SK-N-SH treated with all-trans-retinoic acid at 6 μM for 48 hours (cell line): ENCODE measurements at regions not wholly inside any gene's neighbourhood (a gene's known extent, or its start where the extent isn't known, plus 50 kb on each side); places are given as distances from the start of the nearest gene placed in this dataset.

Experiments used
- ATAC-seq: fragments of 200-7000 bp; cut with Tn5 transposase; 3 replicates; pipeline ENCODE4 v1.9.1; 2020; ENCODE audit warnings: mild to moderate bottlenecking, moderate library complexity
- ARNTL ChIP-seq: fragments of 450-650 bp; formaldehyde crosslinking; IDR thresholded peaks from 2 replicates; pipeline ENCODE4 v1.5.0; 2020; ENCODE audit warnings: low read depth, mild to moderate bottlenecking, moderate library complexity, borderline replicate concordance
- BACH2 ChIP-seq: fragments of 250-450 bp; sonication (Bioruptor Pico); IDR thresholded peaks from 2 replicates; pipeline ENCODE4 v1.9.0; 2021; ENCODE audit warnings: mild to moderate bottlenecking, borderline replicate concordance
- CSDC2 ChIP-seq: fragments of 250-450 bp; sonication (Bioruptor Pico); IDR thresholded peaks from 2 replicates; pipeline ENCODE4 v1.5.0; 2020; ENCODE audit warnings: mild to moderate bottlenecking, moderate library complexity
- ESRRG ChIP-seq: fragments of 250-450 bp; sonication (Bioruptor Pico); IDR thresholded peaks from 2 replicates; pipeline ENCODE4 v1.6.1; 2021; ENCODE audit warnings: mild to moderate bottlenecking
- GLIS3 ChIP-seq: fragments of 250-450 bp; sonication (Bioruptor Pico); IDR thresholded peaks from 2 replicates; pipeline ENCODE4 v1.5.0; 2020; ENCODE audit warnings: mild to moderate bottlenecking, moderate library complexity
- ISL1 ChIP-seq: fragments of 250-450 bp; sonication (Bioruptor Pico); IDR thresholded peaks from 2 replicates; pipeline ENCODE4 v2.1.2; 2022; ENCODE audit warnings: mild to moderate bottlenecking, moderate library complexity
- OSR1 ChIP-seq: fragments of 250-450 bp; sonication (Bioruptor Pico); IDR thresholded peaks from 2 replicates; pipeline ENCODE4 v1.8.0; 2022; ENCODE audit warnings: moderate library complexity, mild to moderate bottlenecking, inconsistent platforms
- PPARA ChIP-seq: fragments of 250-450 bp; sonication (Bioruptor Pico); IDR thresholded peaks from 2 replicates; pipeline ENCODE4 v1.5.0; 2020; ENCODE audit warnings: mild to moderate bottlenecking, borderline replicate concordance
- RARB ChIP-seq: fragments of 250-450 bp; sonication (Bioruptor Pico); IDR thresholded peaks from 2 replicates; pipeline ENCODE4 v1.8.0; 2021; ENCODE audit warnings: mild to moderate bottlenecking, moderate library complexity
- SNAI2 ChIP-seq: fragments of 250-450 bp; sonication (Bioruptor Pico); IDR thresholded peaks from 2 replicates; pipeline ENCODE4 v1.5.0; 2020; ENCODE audit warnings: mild to moderate bottlenecking, moderate library complexity
- TOX ChIP-seq: fragments of 250-450 bp; sonication (Bioruptor Pico); IDR thresholded peaks from 2 replicates; pipeline ENCODE4 v1.8.0; 2021; ENCODE audit warnings: mild to moderate bottlenecking, moderate library complexity, borderline replicate concordance
- ZC3H10 ChIP-seq: fragments of 250-450 bp; sonication (Bioruptor Pico); IDR thresholded peaks from 2 replicates; pipeline ENCODE4 v1.5.1; 2021; ENCODE audit warnings: mild to moderate bottlenecking, moderate library complexity
- ZFP3 ChIP-seq: fragments of 250-450 bp; sonication (Bioruptor Pico); IDR thresholded peaks from 2 replicates; pipeline ENCODE4 v1.5.0; 2020; ENCODE audit warnings: mild to moderate bottlenecking, moderate library complexity
- ZFP30 ChIP-seq: fragments of 450-650 bp; formaldehyde crosslinking; IDR thresholded peaks from 2 replicates; pipeline ENCODE4 v1.5.0; 2022; ENCODE audit warnings: mild to moderate bottlenecking, moderate library complexity
- ZNF565 ChIP-seq: fragments of 450-650 bp; formaldehyde crosslinking; conservative IDR thresholded peaks from 2 replicates; pipeline ENCODE4 v1.5.0; 2020; ENCODE audit warnings: low read depth, mild to moderate bottlenecking, moderate library complexity
- ZNF8 ChIP-seq: fragments of 450-650 bp; formaldehyde crosslinking; IDR thresholded peaks from 2 replicates; pipeline ENCODE4 v1.5.0; 2020; ENCODE audit warnings: mild to moderate bottlenecking, moderate library complexity
- TF ChIP-seq, protein P1 (sequence below): fragments of 250-450 bp; sonication (Bioruptor Pico); IDR thresholded peaks from 2 replicates; pipeline ENCODE4 v1.8.0; 2020; ENCODE audit warnings: mild to moderate bottlenecking, moderate library complexity, borderline replicate concordance
- TF ChIP-seq, protein P2 (sequence below): fragments of 250-450 bp; sonication (Bioruptor Pico); IDR thresholded peaks from 2 replicates; pipeline ENCODE4 v1.8.0; 2021; ENCODE audit warnings: low read depth, mild to moderate bottlenecking, moderate library complexity, borderline replicate concordance
- TF ChIP-seq, protein P3 (sequence below): fragments of 250-450 bp; sonication (Bioruptor Pico); IDR thresholded peaks from 2 replicates; pipeline ENCODE4 v1.5.1; 2020; ENCODE audit warnings: low read depth, mild to moderate bottlenecking, moderate library complexity
- TF ChIP-seq, protein P4 (sequence below): fragments of 250-450 bp; sonication (Bioruptor Pico); IDR thresholded peaks from 2 replicates; pipeline ENCODE4 v1.5.1; 2021; ENCODE audit warnings: mild to moderate bottlenecking, moderate library complexity

DNA sequence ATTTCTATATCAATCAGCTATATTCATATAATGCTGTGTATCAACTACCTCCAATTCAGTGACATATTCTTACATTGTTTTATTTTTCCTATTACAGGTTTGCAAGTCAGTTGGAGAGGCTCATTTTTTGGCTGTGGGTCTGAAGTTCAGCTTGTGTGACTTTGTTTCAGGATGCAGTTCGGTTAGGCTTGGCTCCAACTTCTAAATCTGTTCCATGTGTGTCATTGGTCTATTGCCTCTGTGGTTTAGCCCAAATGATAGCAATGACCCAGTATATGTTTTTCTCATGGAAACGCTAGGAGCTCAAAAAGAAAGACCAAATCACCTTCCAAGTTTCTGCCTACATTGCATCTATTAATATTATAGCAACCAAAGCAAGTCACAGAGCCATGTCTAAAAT, 848.6 kb upstream of the LRFN5 start:
- no peak for ATAC-seq
- TF ChIP-seq, protein P1, sequence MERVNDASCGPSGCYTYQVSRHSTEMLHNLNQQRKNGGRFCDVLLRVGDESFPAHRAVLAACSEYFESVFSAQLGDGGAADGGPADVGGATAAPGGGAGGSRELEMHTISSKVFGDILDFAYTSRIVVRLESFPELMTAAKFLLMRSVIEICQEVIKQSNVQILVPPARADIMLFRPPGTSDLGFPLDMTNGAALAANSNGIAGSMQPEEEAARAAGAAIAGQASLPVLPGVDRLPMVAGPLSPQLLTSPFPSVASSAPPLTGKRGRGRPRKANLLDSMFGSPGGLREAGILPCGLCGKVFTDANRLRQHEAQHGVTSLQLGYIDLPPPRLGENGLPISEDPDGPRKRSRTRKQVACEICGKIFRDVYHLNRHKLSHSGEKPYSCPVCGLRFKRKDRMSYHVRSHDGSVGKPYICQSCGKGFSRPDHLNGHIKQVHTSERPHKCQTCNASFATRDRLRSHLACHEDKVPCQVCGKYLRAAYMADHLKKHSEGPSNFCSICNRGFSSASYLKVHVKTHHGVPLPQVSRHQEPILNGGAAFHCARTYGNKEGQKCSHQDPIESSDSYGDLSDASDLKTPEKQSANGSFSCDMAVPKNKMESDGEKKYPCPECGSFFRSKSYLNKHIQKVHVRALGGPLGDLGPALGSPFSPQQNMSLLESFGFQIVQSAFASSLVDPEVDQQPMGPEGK (CRISPR knock-in tag), result no peak
- TF ChIP-seq, protein P2, sequence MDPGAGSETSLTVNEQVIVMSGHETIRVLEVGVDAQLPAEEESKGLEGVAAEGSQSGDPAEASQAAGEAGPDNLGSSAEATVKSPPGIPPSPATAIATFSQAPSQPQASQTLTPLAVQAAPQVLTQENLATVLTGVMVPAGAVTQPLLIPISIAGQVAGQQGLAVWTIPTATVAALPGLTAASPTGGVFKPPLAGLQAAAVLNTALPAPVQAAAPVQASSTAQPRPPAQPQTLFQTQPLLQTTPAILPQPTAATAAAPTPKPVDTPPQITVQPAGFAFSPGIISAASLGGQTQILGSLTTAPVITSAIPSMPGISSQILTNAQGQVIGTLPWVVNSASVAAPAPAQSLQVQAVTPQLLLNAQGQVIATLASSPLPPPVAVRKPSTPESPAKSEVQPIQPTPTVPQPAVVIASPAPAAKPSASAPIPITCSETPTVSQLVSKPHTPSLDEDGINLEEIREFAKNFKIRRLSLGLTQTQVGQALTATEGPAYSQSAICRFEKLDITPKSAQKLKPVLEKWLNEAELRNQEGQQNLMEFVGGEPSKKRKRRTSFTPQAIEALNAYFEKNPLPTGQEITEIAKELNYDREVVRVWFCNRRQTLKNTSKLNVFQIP (CRISPR knock-in tag), result no peak
- no peak for TF ChIP-seq ESRRG
- no peak for TF ChIP-seq CSDC2 (CRISPR knock-in tag)
- TF ChIP-seq RARB (CRISPR knock-in tag), result no peak
- TF ChIP-seq GLIS3 (CRISPR knock-in tag), result no peak
- no peak for TF ChIP-seq ISL1
- TF ChIP-seq ZFP30 (CRISPR knock-in tag), result no peak
- no peak for TF ChIP-seq ZFP3 (CRISPR knock-in tag)
- no peak for TF ChIP-seq ZNF8 (CRISPR knock-in tag)
- no peak for TF ChIP-seq TOX (CRISPR knock-in tag)
- TF ChIP-seq SNAI2 (CRISPR knock-in tag), result no peak

DNA sequence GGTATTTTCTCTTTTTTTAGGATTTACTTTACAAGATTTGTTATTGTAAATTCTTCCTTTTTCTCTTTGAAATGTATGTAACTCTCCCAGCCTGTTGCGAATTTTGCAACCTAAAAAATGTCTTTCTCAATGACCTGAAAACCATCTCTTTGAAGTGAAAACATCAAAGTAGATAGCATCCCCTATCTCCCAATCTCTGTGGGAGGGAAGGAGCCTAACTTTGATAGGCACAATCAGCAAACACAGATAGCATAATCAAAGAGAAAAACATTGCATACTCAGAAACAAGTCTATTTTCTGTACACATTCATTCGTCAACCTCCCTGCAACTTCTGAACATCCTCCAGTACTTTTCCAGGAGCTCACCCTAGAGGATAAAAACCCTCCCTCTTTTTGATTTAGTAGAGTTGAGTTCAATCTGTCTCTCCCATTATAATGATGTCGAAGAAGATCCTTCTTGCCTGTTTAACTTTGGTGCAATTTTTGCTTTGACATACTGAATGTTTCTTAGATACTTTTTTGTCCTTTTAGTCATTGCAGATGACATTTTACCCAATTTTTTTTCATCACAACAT, 849.2 kb upstream of the LRFN5 start:
- TF ChIP-seq ESRRG, result no peak
- TF ChIP-seq, protein P2 (CRISPR knock-in tag), result no peak
- no peak for TF ChIP-seq TOX (CRISPR knock-in tag)
- TF ChIP-seq, protein P3, sequence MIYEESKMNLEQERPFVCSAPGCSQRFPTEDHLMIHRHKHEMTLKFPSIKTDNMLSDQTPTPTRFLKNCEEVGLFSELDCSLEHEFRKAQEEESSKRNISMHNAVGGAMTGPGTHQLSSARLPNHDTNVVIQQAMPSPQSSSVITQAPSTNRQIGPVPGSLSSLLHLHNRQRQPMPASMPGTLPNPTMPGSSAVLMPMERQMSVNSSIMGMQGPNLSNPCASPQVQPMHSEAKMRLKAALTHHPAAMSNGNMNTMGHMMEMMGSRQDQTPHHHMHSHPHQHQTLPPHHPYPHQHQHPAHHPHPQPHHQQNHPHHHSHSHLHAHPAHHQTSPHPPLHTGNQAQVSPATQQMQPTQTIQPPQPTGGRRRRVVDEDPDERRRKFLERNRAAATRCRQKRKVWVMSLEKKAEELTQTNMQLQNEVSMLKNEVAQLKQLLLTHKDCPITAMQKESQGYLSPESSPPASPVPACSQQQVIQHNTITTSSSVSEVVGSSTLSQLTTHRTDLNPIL, result no peak
- no peak for TF ChIP-seq ZFP30 (CRISPR knock-in tag)
- no peak for TF ChIP-seq ISL1
- TF ChIP-seq ZNF565 (CRISPR knock-in tag), result no peak
- TF ChIP-seq BACH2 (CRISPR knock-in tag), result no peak
- TF ChIP-seq CSDC2 (CRISPR knock-in tag), result no peak
- no peak for TF ChIP-seq ARNTL
- no peak for TF ChIP-seq ZNF8 (CRISPR knock-in tag)
- TF ChIP-seq, protein P4, sequence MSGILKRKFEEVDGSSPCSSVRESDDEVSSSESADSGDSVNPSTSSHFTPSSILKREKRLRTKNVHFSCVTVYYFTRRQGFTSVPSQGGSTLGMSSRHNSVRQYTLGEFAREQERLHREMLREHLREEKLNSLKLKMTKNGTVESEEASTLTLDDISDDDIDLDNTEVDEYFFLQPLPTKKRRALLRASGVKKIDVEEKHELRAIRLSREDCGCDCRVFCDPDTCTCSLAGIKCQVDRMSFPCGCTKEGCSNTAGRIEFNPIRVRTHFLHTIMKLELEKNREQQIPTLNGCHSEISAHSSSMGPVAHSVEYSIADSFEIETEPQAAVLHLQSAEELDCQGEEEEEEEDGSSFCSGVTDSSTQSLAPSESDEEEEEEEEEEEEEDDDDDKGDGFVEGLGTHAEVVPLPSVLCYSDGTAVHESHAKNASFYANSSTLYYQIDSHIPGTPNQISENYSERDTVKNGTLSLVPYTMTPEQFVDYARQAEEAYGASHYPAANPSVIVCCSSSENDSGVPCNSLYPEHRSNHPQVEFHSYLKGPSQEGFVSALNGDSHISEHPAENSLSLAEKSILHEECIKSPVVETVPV, result no peak
- no peak for TF ChIP-seq GLIS3 (CRISPR knock-in tag)
- TF ChIP-seq RARB (CRISPR knock-in tag), result no peak
- TF ChIP-seq ZFP3 (CRISPR knock-in tag), result no peak
- no peak for TF ChIP-seq OSR1 (CRISPR knock-in tag)
- no peak for TF ChIP-seq SNAI2 (CRISPR knock-in tag)
- no peak for TF ChIP-seq PPARA (CRISPR knock-in tag)
- no peak for ATAC-seq

DNA sequence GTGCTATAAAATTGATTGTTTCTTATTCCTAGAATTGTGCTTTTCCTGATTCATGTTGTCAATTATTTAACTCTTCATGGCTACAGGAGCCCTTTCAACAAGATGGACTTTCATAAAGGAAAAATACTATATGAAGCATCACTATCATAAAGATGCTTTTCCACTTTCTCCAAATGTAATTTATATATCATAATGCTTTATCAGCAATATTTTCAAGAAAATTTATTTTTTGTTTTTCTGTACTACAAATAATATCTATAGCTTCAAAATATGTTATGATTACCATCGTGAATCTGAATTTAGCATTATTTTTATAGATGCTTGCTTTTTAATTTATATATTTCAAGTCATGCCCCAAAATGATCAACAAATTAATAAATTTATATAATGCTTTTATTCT, 873.5 kb upstream of the LRFN5 start:
- TF ChIP-seq ZNF8 (CRISPR knock-in tag), result no peak
- TF ChIP-seq ARNTL, result no peak
- no peak for TF ChIP-seq CSDC2 (CRISPR knock-in tag)
- TF ChIP-seq BACH2 (CRISPR knock-in tag), result no peak
- TF ChIP-seq SNAI2 (CRISPR knock-in tag), result no peak

DNA sequence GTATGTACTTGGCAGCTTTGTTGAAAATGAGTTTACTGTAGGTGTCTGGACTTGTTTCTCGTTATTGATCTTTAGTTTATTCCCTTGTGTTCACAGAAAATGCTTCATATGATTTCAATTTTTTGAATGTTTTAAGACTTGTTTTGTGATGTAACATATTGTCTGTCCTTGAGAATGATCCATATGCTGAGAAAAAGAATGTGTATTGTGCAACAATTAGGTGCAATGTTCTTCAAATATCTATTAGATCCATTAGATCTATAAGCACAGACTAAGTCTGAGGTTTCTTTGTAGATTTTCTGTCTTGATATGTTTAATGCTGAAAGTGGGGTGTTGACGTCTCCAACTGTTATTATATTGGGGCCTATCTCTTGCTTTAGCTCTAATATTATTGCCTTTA, 879.6 kb upstream of the LRFN5 start:
- ATAC-seq, result no peak
- TF ChIP-seq ZNF8 (CRISPR knock-in tag) (no peak), ARNTL (no peak), RARB (CRISPR knock-in tag) (no peak), PPARA (CRISPR knock-in tag) (no peak), ZFP30 (CRISPR knock-in tag) (no peak), BACH2 (CRISPR knock-in tag) (no peak), CSDC2 (CRISPR knock-in tag) (no peak), ZC3H10 (CRISPR knock-in tag) (no peak), ZNF565 (CRISPR knock-in tag) (no peak)
- TF ChIP-seq, protein P3, result no peak
- TF ChIP-seq, protein P1 (CRISPR knock-in tag), result no peak

More for the DNA sequence above, 873.5 kb upstream of the LRFN5 start:
- no peak for ATAC-seq
